ENCODE measurements at regions not wholly inside any gene's neighbourhood (a gene's known extent, or its start where the extent isn't known, plus 50 kb on each side); places are given as distances from the start of the nearest gene placed in this dataset.
"Not testable (repeated sequence)": the region's sequence is repeated elsewhere in the genome, so short reads cannot be mapped to it uniquely, and the experiment has no call there.

DNA sequence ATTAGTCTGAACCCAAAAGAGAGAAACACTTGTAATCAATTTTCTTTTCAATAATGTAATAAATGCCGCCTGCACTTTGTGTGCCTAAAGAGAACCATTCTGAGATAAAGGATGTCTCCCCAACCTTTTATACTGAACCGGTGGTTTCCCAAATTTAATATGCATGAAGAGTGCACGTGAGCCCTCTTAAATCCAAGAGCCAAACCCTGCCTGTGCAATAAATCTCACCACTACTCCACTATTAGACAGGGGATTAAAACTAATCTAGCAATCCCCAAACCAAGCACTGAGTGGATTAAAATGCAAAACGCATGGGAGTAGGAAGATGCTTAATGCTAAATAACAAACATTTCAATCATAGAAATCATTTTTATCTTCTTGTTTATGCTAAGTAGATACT is 351.0 kb upstream of the PSMD7 start:
- Histone ChIP-seq H3K4me2 (ENCODE audit: extremely low read depth, insufficient read depth, low read length) (no peak overlapping the region), H4K20me1 (ENCODE audit: control insufficient read depth, extremely low read depth, insufficient read depth, low read length) (no peaks in the 10 kb centered on the region), H3K79me2 (ENCODE audit: control insufficient read depth, insufficient read depth, low read length) (no peaks in the 10 kb centered on the region), H3K4me3 (replicated peaks in 1 of 4; ENCODE audit: control extremely low read depth in 1 of 4, insufficient read depth in 1 of 4, low read depth in 3 of 4, low read length in 4 of 4) (no peak overlapping the region), H3K36me3 (ENCODE audit: control insufficient read depth, insufficient read depth, low read length) (no peaks in the 10 kb centered on the region), H3K27ac (ENCODE audit: insufficient read depth, low read length) (no peak overlapping the region), H3K9ac (ENCODE audit: insufficient read depth, low read length) (no peak overlapping the region), H3K27me3 (ENCODE audit: control insufficient read depth, insufficient read depth, low read length) (no peaks in the 10 kb centered on the region), H2AFZ (ENCODE audit: low read length) (no peak overlapping the region), H3K4me1 (ENCODE audit: control insufficient read depth, extremely low read depth, insufficient read depth, low read length) (peaks cover 7% of the 10 kb centered on the region), H3K9me3 (ENCODE audit: control insufficient read depth, insufficient read depth, low read depth, low read length) (no peaks in the 10 kb centered on the region)
- TF ChIP-seq, protein P1, sequence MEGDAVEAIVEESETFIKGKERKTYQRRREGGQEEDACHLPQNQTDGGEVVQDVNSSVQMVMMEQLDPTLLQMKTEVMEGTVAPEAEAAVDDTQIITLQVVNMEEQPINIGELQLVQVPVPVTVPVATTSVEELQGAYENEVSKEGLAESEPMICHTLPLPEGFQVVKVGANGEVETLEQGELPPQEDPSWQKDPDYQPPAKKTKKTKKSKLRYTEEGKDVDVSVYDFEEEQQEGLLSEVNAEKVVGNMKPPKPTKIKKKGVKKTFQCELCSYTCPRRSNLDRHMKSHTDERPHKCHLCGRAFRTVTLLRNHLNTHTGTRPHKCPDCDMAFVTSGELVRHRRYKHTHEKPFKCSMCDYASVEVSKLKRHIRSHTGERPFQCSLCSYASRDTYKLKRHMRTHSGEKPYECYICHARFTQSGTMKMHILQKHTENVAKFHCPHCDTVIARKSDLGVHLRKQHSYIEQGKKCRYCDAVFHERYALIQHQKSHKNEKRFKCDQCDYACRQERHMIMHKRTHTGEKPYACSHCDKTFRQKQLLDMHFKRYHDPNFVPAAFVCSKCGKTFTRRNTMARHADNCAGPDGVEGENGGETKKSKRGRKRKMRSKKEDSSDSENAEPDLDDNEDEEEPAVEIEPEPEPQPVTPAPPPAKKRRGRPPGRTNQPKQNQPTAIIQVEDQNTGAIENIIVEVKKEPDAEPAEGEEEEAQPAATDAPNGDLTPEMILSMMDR (conservative IDR thresholded peaks at IDR 0.05 in 1 of 2, IDR thresholded peaks at IDR 0.05 in 1 of 2; ENCODE audit: low read depth in 1 of 2, low read length in 2 of 2): no peak
- TF ChIP-seq EZH2 (IDR thresholded peaks at IDR 0.05; ENCODE audit: low read length, missing control alignments): no peak
- DNase-seq (ENCODE audit: low read depth in 2 of 2): no peak

DNA sequence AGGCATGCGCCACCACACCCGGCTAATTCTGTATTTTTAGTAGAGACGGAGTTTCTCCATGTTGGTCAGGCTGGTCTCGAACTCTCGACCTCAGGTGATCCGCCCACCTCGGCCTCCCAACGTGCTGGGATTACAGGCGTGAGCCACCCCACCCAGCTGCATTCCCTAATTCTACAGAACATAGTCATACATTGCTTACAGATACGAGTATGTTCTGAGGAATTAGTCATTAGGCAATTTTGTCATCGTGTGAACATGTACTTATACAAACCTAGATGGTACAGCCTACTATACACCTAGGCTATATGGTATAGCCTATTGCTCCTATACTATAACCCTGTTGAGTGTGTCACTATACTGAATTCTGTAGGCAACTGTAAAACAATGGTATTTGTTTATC is 353.4 kb upstream of the PSMD7 start:
- not testable (repeated sequence) for H3K4me3 ChIP-seq (replicated peaks in 1 of 4; ENCODE audit: control extremely low read depth in 1 of 4, insufficient read depth in 1 of 4, low read depth in 3 of 4, low read length in 4 of 4); H3K9me3 ChIP-seq (ENCODE audit: control insufficient read depth, insufficient read depth, low read depth, low read length); H3K36me3 ChIP-seq (ENCODE audit: control insufficient read depth, insufficient read depth, low read length); H3K27me3 ChIP-seq (ENCODE audit: control insufficient read depth, insufficient read depth, low read length); H3K4me2 ChIP-seq (ENCODE audit: extremely low read depth, insufficient read depth, low read length); H3K4me1 ChIP-seq (ENCODE audit: control insufficient read depth, extremely low read depth, insufficient read depth, low read length); DNase-seq (ENCODE audit: low read depth in 2 of 2); H3K27ac ChIP-seq (ENCODE audit: insufficient read depth, low read length); H2AFZ ChIP-seq (ENCODE audit: low read length); H3K79me2 ChIP-seq (ENCODE audit: control insufficient read depth, insufficient read depth, low read length); H3K9ac ChIP-seq (ENCODE audit: insufficient read depth, low read length); H4K20me1 ChIP-seq (ENCODE audit: control insufficient read depth, extremely low read depth, insufficient read depth, low read length)

DNA sequence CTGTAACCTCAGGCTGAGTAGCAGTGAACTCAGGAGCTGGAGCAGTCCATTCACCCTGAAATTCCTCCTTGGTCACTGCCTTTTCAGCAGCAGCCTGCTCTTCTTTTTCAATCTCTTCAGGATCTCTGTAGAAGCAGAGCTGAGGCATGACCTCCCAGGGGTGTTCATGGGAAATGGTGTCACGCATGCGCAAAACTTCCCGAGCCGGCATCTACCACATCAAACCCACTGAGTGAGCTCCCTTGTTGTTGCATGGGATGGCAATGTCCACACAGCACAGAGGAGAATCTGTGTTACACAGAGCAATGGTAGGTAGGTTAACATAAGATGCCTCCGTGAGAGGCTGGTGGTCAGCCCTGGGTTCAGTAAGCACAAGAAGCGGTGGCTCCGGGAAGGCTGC is 355.8 kb upstream of the PSMD7 start:
- not testable (repeated sequence) for H4K20me1 ChIP-seq (ENCODE audit: control insufficient read depth, extremely low read depth, insufficient read depth, low read length); H2AFZ ChIP-seq (ENCODE audit: low read length); H3K4me2 ChIP-seq (ENCODE audit: extremely low read depth, insufficient read depth, low read length); H3K4me1 ChIP-seq (ENCODE audit: control insufficient read depth, extremely low read depth, insufficient read depth, low read length); DNase-seq (ENCODE audit: low read depth in 2 of 2); H3K27ac ChIP-seq (ENCODE audit: insufficient read depth, low read length); H3K4me3 ChIP-seq (replicated peaks in 1 of 4; ENCODE audit: control extremely low read depth in 1 of 4, insufficient read depth in 1 of 4, low read depth in 3 of 4, low read length in 4 of 4); H3K79me2 ChIP-seq (ENCODE audit: control insufficient read depth, insufficient read depth, low read length); H3K9me3 ChIP-seq (ENCODE audit: control insufficient read depth, insufficient read depth, low read depth, low read length); H3K9ac ChIP-seq (ENCODE audit: insufficient read depth, low read length); H3K27me3 ChIP-seq (ENCODE audit: control insufficient read depth, insufficient read depth, low read length); H3K36me3 ChIP-seq (ENCODE audit: control insufficient read depth, insufficient read depth, low read length)

DNA sequence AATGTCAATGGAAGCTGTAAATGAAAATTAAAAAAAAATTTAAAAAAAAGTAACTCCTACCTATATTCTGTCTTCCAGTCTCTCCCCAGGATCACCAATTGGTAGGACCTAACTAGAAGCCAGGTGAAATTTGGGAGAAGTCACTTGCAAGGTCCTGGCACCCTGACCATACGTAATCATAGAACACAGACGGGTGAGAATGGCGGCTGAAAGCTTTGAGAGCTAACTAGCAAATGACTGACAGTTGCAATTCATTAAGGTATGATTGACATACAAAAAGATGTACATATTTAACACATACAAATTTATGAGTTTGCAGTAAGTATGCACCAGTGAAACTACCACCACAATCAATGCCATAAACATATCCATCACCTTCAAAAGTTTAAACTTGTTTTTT is 372.7 kb upstream of the PSMD7 start:
- H3K4me2 ChIP-seq (ENCODE audit: extremely low read depth, insufficient read depth, low read length): no peak overlapping the region

More for the DNA sequence above, 372.7 kb upstream of the PSMD7 start:
- Histone ChIP-seq H3K9me3 (ENCODE audit: control insufficient read depth, insufficient read depth, low read depth, low read length) (no peaks in the 10 kb centered on the region), H4K20me1 (ENCODE audit: control insufficient read depth, extremely low read depth, insufficient read depth, low read length) (no peaks in the 10 kb centered on the region), H2AFZ (ENCODE audit: low read length) (no peak overlapping the region), H3K4me3 (replicated peaks in 1 of 4; ENCODE audit: control extremely low read depth in 1 of 4, insufficient read depth in 1 of 4, low read depth in 3 of 4, low read length in 4 of 4) (no peak overlapping the region), H3K9ac (ENCODE audit: insufficient read depth, low read length) (no peak overlapping the region), H3K27me3 (ENCODE audit: control insufficient read depth, insufficient read depth, low read length) (no peaks in the 10 kb centered on the region), H3K27ac (ENCODE audit: insufficient read depth, low read length) (no peak overlapping the region), H3K79me2 (ENCODE audit: control insufficient read depth, insufficient read depth, low read length) (no peaks in the 10 kb centered on the region), H3K4me1 (ENCODE audit: control insufficient read depth, extremely low read depth, insufficient read depth, low read length) (no peaks in the 10 kb centered on the region), H3K36me3 (ENCODE audit: control insufficient read depth, insufficient read depth, low read length) (no peaks in the 10 kb centered on the region)
- TF ChIP-seq, protein P1 (conservative IDR thresholded peaks at IDR 0.05 in 1 of 2, IDR thresholded peaks at IDR 0.05 in 1 of 2; ENCODE audit: low read depth in 1 of 2, low read length in 2 of 2): no peak
- no peak for DNase-seq (ENCODE audit: low read depth in 2 of 2)

Data from fibroblast of lung (primary cell).